Endothelial cell of umbilical vein (primary cell): ENCODE measurements at regions not wholly inside any gene's neighbourhood (a gene's known extent, or its start where the extent isn't known, plus 50 kb on each side); places are given as distances from the start of the nearest gene placed in this dataset.

Experiments
- CTCF ChIP-seq, 2 donors: IDR thresholded peaks; 1 replicate in 1 of 2; 2 replicates in 1 of 2; pipeline ENCODE4 v1.5.1; 2011; ENCODE audit warnings: low read length in 2 of 2, mild to moderate bottlenecking in 2 of 2, moderate library complexity in 2 of 2, control low read depth in 1 of 2, inconsistent platforms in 1 of 2, low read depth in 1 of 2; ENCODE audit not compliant: insufficient read depth in 1 of 2; ENCODE audit errors: extremely low read depth in 1 of 2
- EZH2 ChIP-seq: IDR thresholded peaks from 2 replicates; pipeline ENCODE4 v1.6.1; 2012; ENCODE audit warnings: borderline replicate concordance, low read depth, mild to moderate bottlenecking, moderate library complexity, low read length, inconsistent platforms; ENCODE audit not compliant: severe bottlenecking
- FOS ChIP-seq: IDR thresholded peaks from 2 replicates; pipeline ENCODE4 v1.6.1; 2011; ENCODE audit warnings: mild to moderate bottlenecking, low read length, moderate library complexity, borderline replicate concordance; ENCODE audit not compliant: insufficient read depth
- JUN ChIP-seq: IDR thresholded peaks from 2 replicates; pipeline ENCODE4 v1.6.1; 2011; ENCODE audit warnings: borderline replicate concordance, low read depth; ENCODE audit not compliant: insufficient read length, insufficient read depth
- MAX ChIP-seq: IDR thresholded peaks from 2 replicates; pipeline ENCODE4 v1.6.1; 2011; ENCODE audit not compliant: insufficient read depth, insufficient read length
- POLR2A ChIP-seq: IDR thresholded peaks from 2 replicates; pipeline ENCODE4 v1.6.1; 2012; ENCODE audit warnings: low read depth, mild to moderate bottlenecking, control low read depth, low read length
- POLR2AphosphoS5 ChIP-seq: IDR thresholded peaks from 2 replicates; pipeline ENCODE4 v1.6.1; 2012; ENCODE audit warnings: low read depth, mild to moderate bottlenecking, control low read depth, low read length, moderate library complexity; ENCODE audit not compliant: insufficient read depth

- TF ChIP-seq MAX (no peak), CTCF (IDR thresholded peaks at IDR 0.05; ENCODE audit: extremely low read depth in 1 of 2, insufficient read depth in 1 of 2, low read depth in 1 of 2, low read length in 2 of 2) (no peak), JUN (no peak), POLR2A (no peak), EZH2 (no peak), POLR2AphosphoS5 (no peak), FOS (no peak)
Observed at GRCh38 chr2:7982054-7982453, 699.8 kb upstream of the ID2 start.
